Epithelial cell of esophagus (primary cell): ENCODE measurements at regions not wholly inside any gene's neighbourhood (a gene's known extent, or its start where the extent isn't known, plus 50 kb on each side); places are given as distances from the start of the nearest gene placed in this dataset.
A peak's percentile ranks its signal among the peaks of the same experiment; 100 is the strongest.

Experiments used
- DNase-seq: peaks from one replicate; pipeline ENCODE4 v3.0.0; 2010; ENCODE audit warnings: low read depth
- H3K4me3 ChIP-seq: 2 replicates; pipeline ENCODE4 v1.5.1; 2011; ENCODE audit warnings: mild to moderate bottlenecking, low read length, control low read depth
- CTCF ChIP-seq: IDR thresholded peaks from 2 replicates; pipeline ENCODE4 v1.5.1; 2011; ENCODE audit warnings: low read depth, mild to moderate bottlenecking, low read length, control low read depth, inconsistent platforms; ENCODE audit not compliant: insufficient read depth; ENCODE audit errors: missing control alignments

- no peak for DNase-seq
- no peak for TF ChIP-seq CTCF
- no peak overlapping the region for H3K4me3 ChIP-seq
These were observed 128.0 kb upstream of the TACR1 start for GRCh38 chr2:75327334-75327733.

- TF ChIP-seq CTCF, result no peak
- no peak for DNase-seq
- no peak overlapping the region for H3K4me3 ChIP-seq
These were observed 127.3 kb upstream of the TACR1 start for GRCh38 chr2:75326645-75327044.

- no peak for TF ChIP-seq CTCF
- no peak overlapping the region for H3K4me3 ChIP-seq
- no peak for DNase-seq
These were observed 126.3 kb upstream of the TACR1 start for GRCh38 chr2:75325594-75325993.

GRCh38 chr2:75324861-75325284 lies 125.6 kb upstream of the TACR1 start:
- TF ChIP-seq CTCF, result no peak
- H3K4me3 ChIP-seq, result no peak overlapping the region
- no peak for DNase-seq

- DNase-seq, result peak; percentile 22
- TF ChIP-seq CTCF, result no peak
These were observed 124.8 kb upstream of the TACR1 start for GRCh38 chr2:75324141-75324540.

GRCh38 chr2:75321599-75321922 lies 122.2 kb upstream of the TACR1 start:
- H3K4me3 ChIP-seq, result no peak overlapping the region
- no peak for TF ChIP-seq CTCF

More at GRCh38 chr2:75324141-75324540, 124.8 kb upstream of the TACR1 start:
- no peak overlapping the region for H3K4me3 ChIP-seq

GRCh38 chr2:75320898-75321598 lies 121.7 kb upstream of the TACR1 start:
- no peak for DNase-seq
- no peak for TF ChIP-seq CTCF
- no peak overlapping the region for H3K4me3 ChIP-seq

More at GRCh38 chr2:75321599-75321922, 122.2 kb upstream of the TACR1 start:
- no peak for DNase-seq
